IMR-90 (cell line): ENCODE measurements at regions not wholly inside any gene's neighbourhood (a gene's known extent, or its start where the extent isn't known, plus 50 kb on each side); places are given as distances from the start of the nearest gene placed in this dataset.

Experiments
- CHD1 ChIP-seq: IDR thresholded peaks from 2 replicates; pipeline ENCODE4 v1.6.1; 2012; ENCODE audit warnings: low read depth, low read length, improper control_type of control experiment
- MXI1 ChIP-seq: IDR thresholded peaks from 2 replicates; pipeline ENCODE4 v1.6.1; 2012; ENCODE audit warnings: low read depth, mild to moderate bottlenecking, low read length, moderate library complexity, borderline replicate concordance
- RAD21 ChIP-seq: IDR thresholded peaks from 2 replicates; pipeline ENCODE4 v1.6.1; 2012; ENCODE audit warnings: low read length, improper control_type of control experiment
- TF ChIP-seq, protein P1 (sequence below): conservative IDR thresholded peaks from 2 replicates; pipeline ENCODE4 v1.5.1; 2012; ENCODE audit warnings: mild to moderate bottlenecking, low read depth, low read length, improper control_type of control experiment

DNA sequence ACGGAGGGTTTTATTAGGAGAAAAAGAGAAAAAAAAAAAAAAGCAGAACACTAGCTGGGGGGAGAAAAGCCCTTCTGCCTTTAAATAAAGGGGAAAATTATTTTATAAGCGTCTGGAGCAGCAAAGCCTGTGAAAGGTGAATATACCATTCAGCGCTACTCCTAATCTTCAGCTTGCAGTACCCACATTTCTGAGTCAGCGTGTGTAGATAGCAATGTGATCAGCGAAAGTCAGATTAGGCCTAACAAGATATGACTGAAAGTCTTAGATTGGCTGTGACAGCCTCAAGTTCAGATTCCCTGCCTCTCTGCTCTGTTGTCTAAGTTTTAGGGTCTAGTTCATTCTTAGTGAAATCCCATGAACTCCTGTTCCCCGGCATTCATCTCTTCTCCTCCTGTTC is 279.5 kb downstream of the TMEM114 start:
- TF ChIP-seq CHD1 (no peak), MXI1 (no peak), RAD21 (no peak)
- TF ChIP-seq, protein P1, sequence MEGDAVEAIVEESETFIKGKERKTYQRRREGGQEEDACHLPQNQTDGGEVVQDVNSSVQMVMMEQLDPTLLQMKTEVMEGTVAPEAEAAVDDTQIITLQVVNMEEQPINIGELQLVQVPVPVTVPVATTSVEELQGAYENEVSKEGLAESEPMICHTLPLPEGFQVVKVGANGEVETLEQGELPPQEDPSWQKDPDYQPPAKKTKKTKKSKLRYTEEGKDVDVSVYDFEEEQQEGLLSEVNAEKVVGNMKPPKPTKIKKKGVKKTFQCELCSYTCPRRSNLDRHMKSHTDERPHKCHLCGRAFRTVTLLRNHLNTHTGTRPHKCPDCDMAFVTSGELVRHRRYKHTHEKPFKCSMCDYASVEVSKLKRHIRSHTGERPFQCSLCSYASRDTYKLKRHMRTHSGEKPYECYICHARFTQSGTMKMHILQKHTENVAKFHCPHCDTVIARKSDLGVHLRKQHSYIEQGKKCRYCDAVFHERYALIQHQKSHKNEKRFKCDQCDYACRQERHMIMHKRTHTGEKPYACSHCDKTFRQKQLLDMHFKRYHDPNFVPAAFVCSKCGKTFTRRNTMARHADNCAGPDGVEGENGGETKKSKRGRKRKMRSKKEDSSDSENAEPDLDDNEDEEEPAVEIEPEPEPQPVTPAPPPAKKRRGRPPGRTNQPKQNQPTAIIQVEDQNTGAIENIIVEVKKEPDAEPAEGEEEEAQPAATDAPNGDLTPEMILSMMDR = no peak
